WTC11 (cell line): ENCODE measurements at regions not wholly inside any gene's neighbourhood (a gene's known extent, or its start where the extent isn't known, plus 50 kb on each side); places are given as distances from the start of the nearest gene placed in this dataset.

Source experiments
- ATAC-seq: fragments of 200-7000 bp; cut with Tn5 transposase; 2 replicates; pipeline ENCODE4 v1.10.0; 2021; ENCODE audit warnings: mild to moderate bottlenecking, moderate library complexity
- CTCF ChIA-PET: fragments of 300-600 bp; sonication (Branson Sonifier 250); formaldehyde crosslinking; loops from one replicate; lab custom pipeline; 2021; ENCODE audit warnings: antibody characterized with exemption; lab: Charles Lee
- POLR2A ChIA-PET: fragments of 350-600 bp; sonication (Branson Sonifier 250); formaldehyde crosslinking; loops from one replicate; lab custom pipeline; 2021; ENCODE audit warnings: antibody characterized with exemption; lab: Charles Lee
- DNase-seq: peaks from one replicate; pipeline ENCODE4 v3.0.0; 2021; ENCODE audit warnings: low spot score
- H3K27ac Mint-ChIP-seq: 2 replicates; pipeline ENCODE4 v1.8.0; 2021; ENCODE audit warnings: mixed read lengths
- H3K27me3 Mint-ChIP-seq: 2 replicates; pipeline ENCODE4 v1.8.0; 2021; ENCODE audit warnings: low read depth, mild to moderate bottlenecking, moderate library complexity, mixed read lengths
- H3K36me3 Mint-ChIP-seq: 2 replicates; pipeline ENCODE4 v1.8.0; 2021; ENCODE audit warnings: mixed read lengths
- H3K4me1 Mint-ChIP-seq: 2 replicates; pipeline ENCODE4 v1.8.0; 2022; ENCODE audit warnings: mixed read lengths
- H3K4me3 Mint-ChIP-seq: 2 replicates; pipeline ENCODE4 v1.8.0; 2021; ENCODE audit warnings: mild to moderate bottlenecking, moderate library complexity, mixed read lengths
- H3K9me3 Mint-ChIP-seq: 2 replicates; pipeline ENCODE4 v1.8.0; 2021; ENCODE audit warnings: mixed read lengths
- CBFB ChIP-seq: sonication (generic); formaldehyde crosslinking; IDR thresholded peaks from 2 replicates; pipeline ENCODE4 v1.8.1; 2022; ENCODE audit warnings: mild to moderate bottlenecking, low read depth, missing genetic modification reagents
- CREB1 ChIP-seq: sonication (generic); formaldehyde crosslinking; IDR thresholded peaks from 2 replicates; pipeline ENCODE4 v1.8.0; 2023; ENCODE audit warnings: mild to moderate bottlenecking, missing genetic modification reagents
- JUN ChIP-seq: sonication (generic); formaldehyde crosslinking; IDR thresholded peaks from 2 replicates; pipeline ENCODE4 v1.8.0; 2023; ENCODE audit warnings: mild to moderate bottlenecking, missing genetic modification reagents
- KAT7 ChIP-seq: sonication (generic); formaldehyde crosslinking; IDR thresholded peaks from 2 replicates; pipeline ENCODE4 v1.8.1; 2023; ENCODE audit warnings: missing genetic modification reagents, mild to moderate bottlenecking, borderline replicate concordance
- MXD4 ChIP-seq: fragments of 250-450 bp; sonication (Bioruptor Pico); IDR thresholded peaks from 2 replicates; pipeline ENCODE4 v1.8.0; 2021; ENCODE audit warnings: mild to moderate bottlenecking, moderate library complexity, borderline replicate concordance
- MYBL2 ChIP-seq: sonication (generic); formaldehyde crosslinking; IDR thresholded peaks from 2 replicates; pipeline ENCODE4 v1.8.1; 2023; ENCODE audit warnings: mild to moderate bottlenecking, moderate library complexity, missing genetic modification reagents
- PRRX2 ChIP-seq: fragments of 250-450 bp; sonication (Bioruptor Pico); IDR thresholded peaks from 2 replicates; pipeline ENCODE4 v1.8.0; 2021; ENCODE audit warnings: mild to moderate bottlenecking
- RELA ChIP-seq: sonication (generic); formaldehyde crosslinking; IDR thresholded peaks from 2 replicates; pipeline ENCODE4 v1.8.1; 2022; ENCODE audit warnings: missing genetic modification reagents, mild to moderate bottlenecking, borderline replicate concordance
- RORB ChIP-seq: fragments of 250-450 bp; sonication (Bioruptor Pico); IDR thresholded peaks from 2 replicates; pipeline ENCODE4 v1.9.0; 2021; ENCODE audit warnings: mild to moderate bottlenecking
- TEAD1 ChIP-seq: sonication (generic); formaldehyde crosslinking; IDR thresholded peaks from 2 replicates; pipeline ENCODE4 v1.8.0; 2022; ENCODE audit warnings: mild to moderate bottlenecking, missing genetic modification reagents
- TP53 ChIP-seq: sonication (generic); formaldehyde crosslinking; IDR thresholded peaks from 2 replicates; pipeline ENCODE4 v1.8.1; 2023; ENCODE audit warnings: mild to moderate bottlenecking, missing genetic modification reagents
- ZNF396 ChIP-seq: fragments of 250-450 bp; sonication (Bioruptor Pico); IDR thresholded peaks from 2 replicates; pipeline ENCODE4 v1.8.0; 2021; ENCODE audit warnings: mild to moderate bottlenecking, moderate library complexity, borderline replicate concordance
- ZNF671 ChIP-seq: fragments of 250-450 bp; sonication (Bioruptor Pico); IDR thresholded peaks from 2 replicates; pipeline ENCODE4 v1.8.0; 2021; ENCODE audit warnings: mild to moderate bottlenecking
- TF ChIP-seq, protein P1 (sequence below): sonication (generic); formaldehyde crosslinking; conservative IDR thresholded peaks from 2 replicates; pipeline ENCODE4 v1.8.1; 2022; ENCODE audit warnings: mild to moderate bottlenecking, missing genetic modification reagents
- TF ChIP-seq, protein P2 (sequence below): sonication (generic); formaldehyde crosslinking; IDR thresholded peaks from 2 replicates; pipeline ENCODE4 v1.8.1; 2023; ENCODE audit warnings: mild to moderate bottlenecking, missing genetic modification reagents
- TF ChIP-seq, protein P3 (sequence below): fragments of 250-450 bp; sonication (Bioruptor Pico); IDR thresholded peaks from 2 replicates; pipeline ENCODE4 v2.1.2; 2022; ENCODE audit warnings: mild to moderate bottlenecking, moderate library complexity
- TF ChIP-seq, protein P4 (sequence below): sonication (generic); formaldehyde crosslinking; IDR thresholded peaks from 2 replicates; pipeline ENCODE4 v1.8.1; 2023; ENCODE audit warnings: mild to moderate bottlenecking, moderate library complexity, missing genetic modification reagents
- TF ChIP-seq, protein P5 (sequence below): sonication (generic); formaldehyde crosslinking; IDR thresholded peaks from 2 replicates; pipeline ENCODE4 v1.8.0; 2022; ENCODE audit warnings: mild to moderate bottlenecking, missing genetic modification reagents
- TF ChIP-seq, protein P6 (sequence below): sonication (generic); formaldehyde crosslinking; IDR thresholded peaks from 2 replicates; pipeline ENCODE4 v1.8.1; 2023; ENCODE audit warnings: mild to moderate bottlenecking, missing genetic modification reagents, borderline replicate concordance

DNA sequence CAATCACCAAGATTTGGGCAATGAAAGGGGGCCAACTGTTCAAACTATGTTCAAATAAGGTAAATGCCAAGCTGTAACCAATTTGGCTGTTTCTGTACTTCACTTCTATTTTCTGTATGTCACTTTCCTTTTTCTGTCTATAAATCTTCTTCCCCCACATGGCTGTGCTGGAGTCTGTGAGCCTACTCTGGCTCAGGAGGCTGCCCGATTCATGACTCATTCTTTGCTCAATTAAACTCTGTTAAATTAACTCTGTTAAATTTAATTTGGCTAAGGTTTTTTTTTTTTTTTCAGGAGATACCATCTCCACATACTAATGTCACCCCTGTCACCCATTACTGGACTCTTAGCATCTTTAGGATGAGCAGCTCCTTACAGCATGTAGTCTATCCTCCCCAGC, 178.8 kb upstream of the TWIST2 start:
- ChIA-PET CTCF (no interaction called here), POLR2A (no interaction called here)
- H3K4me3 Mint-ChIP-seq = no peak overlapping the region
- H3K36me3 Mint-ChIP-seq = no peaks in the 10 kb centered on the region
- no peak for TF ChIP-seq CREB1
- TF ChIP-seq, protein P1, sequence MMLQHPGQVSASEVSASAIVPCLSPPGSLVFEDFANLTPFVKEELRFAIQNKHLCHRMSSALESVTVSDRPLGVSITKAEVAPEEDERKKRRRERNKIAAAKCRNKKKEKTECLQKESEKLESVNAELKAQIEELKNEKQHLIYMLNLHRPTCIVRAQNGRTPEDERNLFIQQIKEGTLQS (CRISPR knock-in tag) = no peak
- peaks cover 46% of the 10 kb centered on the region for H3K9me3 Mint-ChIP-seq
- H3K27me3 Mint-ChIP-seq = peaks cover 10% of the 10 kb centered on the region
- ATAC-seq (no peak), DNase-seq (no peak)
- no peak overlapping the region for H3K27ac Mint-ChIP-seq
- no peaks in the 10 kb centered on the region for H3K4me1 Mint-ChIP-seq

DNA sequence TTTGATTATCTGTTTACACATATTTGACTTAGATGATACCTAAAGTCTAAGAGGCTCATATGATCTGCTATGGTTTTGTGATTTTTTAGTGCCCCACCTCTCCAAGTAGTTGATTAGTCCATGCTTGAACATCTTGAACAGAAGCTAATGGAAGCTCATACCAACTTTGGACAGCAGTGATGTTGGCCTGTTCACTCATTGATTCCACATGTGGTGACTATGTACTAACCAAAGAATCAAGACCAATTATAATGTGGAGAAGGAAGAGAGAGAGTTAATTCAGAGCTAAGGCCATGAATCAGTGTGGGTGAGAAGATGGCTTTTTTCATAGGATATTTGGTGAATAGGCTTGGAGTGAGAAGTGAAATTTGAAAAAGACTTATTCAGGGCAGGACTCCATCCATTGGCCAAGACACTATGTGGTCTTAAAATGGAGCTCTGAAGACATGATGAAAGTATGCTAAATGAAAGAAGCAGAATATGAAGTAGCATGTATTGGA, 178.3 kb upstream of the TWIST2 start:
- ATAC-seq (no peak), DNase-seq (no peak)
- Mint-ChIP-seq H3K9me3 (peaks cover 47% of the 10 kb centered on the region), H3K27ac (no peak overlapping the region), H3K4me3 (no peak overlapping the region), H3K36me3 (no peaks in the 10 kb centered on the region), H3K27me3 (peaks cover 10% of the 10 kb centered on the region), H3K4me1 (no peaks in the 10 kb centered on the region)
- ChIA-PET CTCF (no interaction called here), POLR2A (no interaction called here)
- TF ChIP-seq RORB (CRISPR knock-in tag) = no peak
- TF ChIP-seq, protein P2, sequence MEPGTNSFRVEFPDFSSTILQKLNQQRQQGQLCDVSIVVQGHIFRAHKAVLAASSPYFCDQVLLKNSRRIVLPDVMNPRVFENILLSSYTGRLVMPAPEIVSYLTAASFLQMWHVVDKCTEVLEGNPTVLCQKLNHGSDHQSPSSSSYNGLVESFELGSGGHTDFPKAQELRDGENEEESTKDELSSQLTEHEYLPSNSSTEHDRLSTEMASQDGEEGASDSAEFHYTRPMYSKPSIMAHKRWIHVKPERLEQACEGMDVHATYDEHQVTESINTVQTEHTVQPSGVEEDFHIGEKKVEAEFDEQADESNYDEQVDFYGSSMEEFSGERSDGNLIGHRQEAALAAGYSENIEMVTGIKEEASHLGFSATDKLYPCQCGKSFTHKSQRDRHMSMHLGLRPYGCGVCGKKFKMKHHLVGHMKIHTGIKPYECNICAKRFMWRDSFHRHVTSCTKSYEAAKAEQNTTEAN (CRISPR knock-in tag) = no peak
- TF ChIP-seq, protein P3, sequence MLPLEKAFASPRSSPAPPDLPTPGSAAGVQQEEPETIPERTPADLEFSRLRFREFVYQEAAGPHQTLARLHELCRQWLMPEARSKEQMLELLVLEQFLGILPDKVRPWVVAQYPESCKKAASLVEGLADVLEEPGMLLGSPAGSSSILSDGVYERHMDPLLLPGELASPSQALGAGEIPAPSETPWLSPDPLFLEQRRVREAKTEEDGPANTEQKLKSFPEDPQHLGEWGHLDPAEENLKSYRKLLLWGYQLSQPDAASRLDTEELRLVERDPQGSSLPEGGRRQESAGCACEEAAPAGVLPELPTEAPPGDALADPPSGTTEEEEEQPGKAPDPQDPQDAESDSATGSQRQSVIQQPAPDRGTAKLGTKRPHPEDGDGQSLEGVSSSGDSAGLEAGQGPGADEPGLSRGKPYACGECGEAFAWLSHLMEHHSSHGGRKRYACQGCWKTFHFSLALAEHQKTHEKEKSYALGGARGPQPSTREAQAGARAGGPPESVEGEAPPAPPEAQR (CRISPR knock-in tag) = no peak
- no peak for TF ChIP-seq RELA
- no peak for TF ChIP-seq TP53 (CRISPR knock-in tag)
- TF ChIP-seq PRRX2 (CRISPR knock-in tag) = no peak
- TF ChIP-seq ZNF671 (CRISPR knock-in tag) = no peak
- no peak for TF ChIP-seq CBFB
- no peak for TF ChIP-seq MYBL2
- TF ChIP-seq, protein P4, sequence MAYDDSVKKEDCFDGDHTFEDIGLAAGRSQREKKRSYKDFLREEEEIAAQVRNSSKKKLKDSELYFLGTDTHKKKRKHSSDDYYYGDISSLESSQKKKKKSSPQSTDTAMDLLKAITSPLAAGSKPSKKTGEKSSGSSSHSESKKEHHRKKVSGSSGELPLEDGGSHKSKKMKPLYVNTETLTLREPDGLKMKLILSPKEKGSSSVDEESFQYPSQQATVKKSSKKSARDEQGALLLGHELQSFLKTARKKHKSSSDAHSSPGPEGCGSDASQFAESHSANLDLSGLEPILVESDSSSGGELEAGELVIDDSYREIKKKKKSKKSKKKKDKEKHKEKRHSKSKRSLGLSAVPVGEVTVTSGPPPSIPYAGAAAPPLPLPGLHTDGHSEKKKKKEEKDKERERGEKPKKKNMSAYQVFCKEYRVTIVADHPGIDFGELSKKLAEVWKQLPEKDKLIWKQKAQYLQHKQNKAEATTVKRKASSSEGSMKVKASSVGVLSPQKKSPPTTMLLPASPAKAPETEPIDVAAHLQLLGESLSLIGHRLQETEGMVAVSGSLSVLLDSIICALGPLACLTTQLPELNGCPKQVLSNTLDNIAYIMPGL (CRISPR knock-in tag) = no peak
- no peak for TF ChIP-seq MXD4 (CRISPR knock-in tag)
- TF ChIP-seq, protein P5, sequence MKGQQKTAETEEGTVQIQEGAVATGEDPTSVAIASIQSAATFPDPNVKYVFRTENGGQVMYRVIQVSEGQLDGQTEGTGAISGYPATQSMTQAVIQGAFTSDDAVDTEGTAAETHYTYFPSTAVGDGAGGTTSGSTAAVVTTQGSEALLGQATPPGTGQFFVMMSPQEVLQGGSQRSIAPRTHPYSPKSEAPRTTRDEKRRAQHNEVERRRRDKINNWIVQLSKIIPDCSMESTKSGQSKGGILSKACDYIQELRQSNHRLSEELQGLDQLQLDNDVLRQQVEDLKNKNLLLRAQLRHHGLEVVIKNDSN (CRISPR knock-in tag) = no peak
- TF ChIP-seq TEAD1 = no peak
- no peak for TF ChIP-seq JUN (CRISPR knock-in tag)
- TF ChIP-seq ZNF396 (CRISPR knock-in tag) = no peak
- TF ChIP-seq, protein P6, sequence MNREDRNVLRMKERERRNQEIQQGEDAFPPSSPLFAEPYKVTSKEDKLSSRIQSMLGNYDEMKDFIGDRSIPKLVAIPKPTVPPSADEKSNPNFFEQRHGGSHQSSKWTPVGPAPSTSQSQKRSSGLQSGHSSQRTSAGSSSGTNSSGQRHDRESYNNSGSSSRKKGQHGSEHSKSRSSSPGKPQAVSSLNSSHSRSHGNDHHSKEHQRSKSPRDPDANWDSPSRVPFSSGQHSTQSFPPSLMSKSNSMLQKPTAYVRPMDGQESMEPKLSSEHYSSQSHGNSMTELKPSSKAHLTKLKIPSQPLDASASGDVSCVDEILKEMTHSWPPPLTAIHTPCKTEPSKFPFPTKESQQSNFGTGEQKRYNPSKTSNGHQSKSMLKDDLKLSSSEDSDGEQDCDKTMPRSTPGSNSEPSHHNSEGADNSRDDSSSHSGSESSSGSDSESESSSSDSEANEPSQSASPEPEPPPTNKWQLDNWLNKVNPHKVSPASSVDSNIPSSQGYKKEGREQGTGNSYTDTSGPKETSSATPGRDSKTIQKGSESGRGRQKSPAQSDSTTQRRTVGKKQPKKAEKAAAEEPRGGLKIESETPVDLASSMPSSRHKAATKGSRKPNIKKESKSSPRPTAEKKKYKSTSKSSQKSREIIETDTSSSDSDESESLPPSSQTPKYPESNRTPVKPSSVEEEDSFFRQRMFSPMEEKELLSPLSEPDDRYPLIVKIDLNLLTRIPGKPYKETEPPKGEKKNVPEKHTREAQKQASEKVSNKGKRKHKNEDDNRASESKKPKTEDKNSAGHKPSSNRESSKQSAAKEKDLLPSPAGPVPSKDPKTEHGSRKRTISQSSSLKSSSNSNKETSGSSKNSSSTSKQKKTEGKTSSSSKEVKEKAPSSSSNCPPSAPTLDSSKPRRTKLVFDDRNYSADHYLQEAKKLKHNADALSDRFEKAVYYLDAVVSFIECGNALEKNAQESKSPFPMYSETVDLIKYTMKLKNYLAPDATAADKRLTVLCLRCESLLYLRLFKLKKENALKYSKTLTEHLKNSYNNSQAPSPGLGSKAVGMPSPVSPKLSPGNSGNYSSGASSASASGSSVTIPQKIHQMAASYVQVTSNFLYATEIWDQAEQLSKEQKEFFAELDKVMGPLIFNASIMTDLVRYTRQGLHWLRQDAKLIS (CRISPR knock-in tag) = no peak
- TF ChIP-seq KAT7 (CRISPR knock-in tag) = no peak
